ENCODE measurements at regions not wholly inside any gene's neighbourhood (a gene's known extent, or its start where the extent isn't known, plus 50 kb on each side); places are given as distances from the start of the nearest gene placed in this dataset.
"Not testable (repeated sequence)": the region's sequence is repeated elsewhere in the genome, so short reads cannot be mapped to it uniquely, and the experiment has no call there.

GRCh38 chr1:232183802-232184201 lies 446.1 kb downstream of the SIPA1L2 start:
- no peak for DNase-seq

- no peak for DNase-seq
Measured at GRCh38 chr1:232183266-232183800, 446.6 kb downstream of the SIPA1L2 start.

- DNase-seq, result no peak
Measured at GRCh38 chr1:232182236-232182635, 447.7 kb downstream of the SIPA1L2 start.

- DNase-seq, result no peak
Measured at GRCh38 chr1:232180779-232181136, 449.2 kb downstream of the SIPA1L2 start.

GRCh38 chr1:232179896-232180778 lies 449.8 kb downstream of the SIPA1L2 start:
- no peak for DNase-seq

- no peak for DNase-seq
Measured at GRCh38 chr1:232178191-232178590, 451.7 kb downstream of the SIPA1L2 start.

GRCh38 chr1:232177438-232177837 lies 452.5 kb downstream of the SIPA1L2 start:
- no peak for DNase-seq

GRCh38 chr1:232176222-232176621 lies 453.7 kb downstream of the SIPA1L2 start:
- DNase-seq, result no peak

GRCh38 chr1:232174306-232174705 lies 455.6 kb downstream of the SIPA1L2 start:
- no peak for DNase-seq

- no peak for DNase-seq
Measured at GRCh38 chr1:232172563-232172962, 457.4 kb downstream of the SIPA1L2 start.

GRCh38 chr1:232170909-232171308 lies 459.0 kb downstream of the SIPA1L2 start:
- no peak for DNase-seq

- DNase-seq, result no peak
Measured at GRCh38 chr1:232169436-232169835, 460.5 kb downstream of the SIPA1L2 start.

- no peak for DNase-seq
Measured at GRCh38 chr1:232168508-232168907, 461.4 kb downstream of the SIPA1L2 start.

GRCh38 chr1:232166942-232167341 lies 463.0 kb downstream of the SIPA1L2 start:
- no peak for DNase-seq

- no peak for DNase-seq
Measured at GRCh38 chr1:232164078-232164963, 465.6 kb downstream of the SIPA1L2 start.

- no peak for DNase-seq
Measured at GRCh38 chr1:232163533-232163932, 466.4 kb downstream of the SIPA1L2 start.

- DNase-seq, result no peak
Measured at GRCh38 chr1:232162001-232162400, 467.9 kb downstream of the SIPA1L2 start.

- not testable (repeated sequence) for DNase-seq
Measured at GRCh38 chr1:232158558-232158957, 471.4 kb downstream of the SIPA1L2 start.

- DNase-seq, result not testable (repeated sequence)
Measured at GRCh38 chr1:232156070-232156469, 473.9 kb downstream of the SIPA1L2 start.

- no peak for DNase-seq
Measured at GRCh38 chr1:232153652-232154051, 476.3 kb downstream of the SIPA1L2 start.

GRCh38 chr1:232150770-232151548 lies 479.0 kb downstream of the SIPA1L2 start:
- DNase-seq, result no peak

All from CD4-positive, alpha-beta T cell treated with Interleukin-6 for 4 hours (primary cell).